ENCODE measurements at regions not wholly inside any gene's neighbourhood (a gene's known extent, or its start where the extent isn't known, plus 50 kb on each side); places are given as distances from the start of the nearest gene placed in this dataset.

DNA sequence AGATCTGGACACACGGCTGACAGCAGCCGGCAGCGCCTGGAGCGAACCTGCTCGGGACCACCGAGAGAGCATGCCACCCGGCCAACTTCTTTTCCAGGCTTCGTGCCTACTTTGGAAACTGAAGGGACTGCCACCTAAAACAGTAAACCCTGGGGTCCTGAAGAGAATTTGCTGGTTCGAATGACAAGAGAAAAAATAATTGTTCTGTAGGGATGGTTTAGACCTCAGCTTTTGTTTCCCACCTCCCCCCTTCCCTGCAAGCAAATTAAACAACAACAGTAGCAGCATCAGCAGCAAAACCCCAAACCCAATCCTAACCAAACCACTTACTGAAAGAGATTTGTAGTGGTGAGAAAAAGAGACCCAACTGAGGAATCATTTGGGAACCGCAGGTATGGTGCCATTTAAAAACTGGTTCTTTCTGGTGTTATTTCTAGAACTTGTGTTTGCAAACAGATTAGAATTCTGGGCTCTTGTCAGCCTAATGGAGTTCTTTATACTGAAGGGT lies 105.6 kb downstream of the LEPR start:
- Histone ChIP-seq H3K27me3 (ENCODE audit: control insufficient read depth in 2 of 2, insufficient read depth in 2 of 2, low read length in 2 of 2) (peaks cover 2 to 12% of the 10 kb centered on the region in 2 donors), H3K9ac (ENCODE audit: low read depth in 1 of 2, low read length in 2 of 2) (no peak overlapping the region), H3K4me3 (ENCODE audit: low read length in 2 of 2) (peak overlapping the region in 1 of 2 donors; percentile 38), H3K36me3 (ENCODE audit: control insufficient read depth in 2 of 2, insufficient read depth in 2 of 2, low read length in 2 of 2) (no peaks in the 10 kb centered on the region), H3K27ac (ENCODE audit: low read depth in 2 of 2, low read length in 2 of 2) (no peak overlapping the region), H3K4me1 (ENCODE audit: control insufficient read depth in 2 of 2, insufficient read depth in 2 of 2, low read length in 2 of 2) (no peaks in the 10 kb centered on the region), H3K9me3 (ENCODE audit: control insufficient read depth in 2 of 2, low read length in 2 of 2) (no peaks in the 10 kb centered on the region)

DNA sequence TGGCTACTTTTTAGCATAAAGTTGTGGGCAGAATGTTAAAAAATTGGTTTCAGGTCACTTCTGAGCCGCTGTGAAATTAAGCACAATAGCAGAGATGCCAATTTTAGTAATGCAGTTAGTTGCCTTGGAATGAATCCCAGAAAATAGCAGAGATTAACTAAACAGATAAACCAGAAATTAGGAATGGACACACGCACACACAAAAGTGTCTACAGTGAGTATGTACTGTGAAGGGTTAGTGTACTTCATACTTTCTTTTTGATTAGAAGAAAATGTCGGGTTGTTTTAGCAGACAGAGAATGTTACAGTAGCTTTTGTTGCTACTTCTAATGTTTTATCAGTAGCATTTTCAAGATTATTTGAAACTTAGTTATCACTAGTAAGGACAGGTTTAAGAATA lies 106.7 kb downstream of the LEPR start:
- H3K4me3 ChIP-seq (ENCODE audit: low read length in 2 of 2), result no peak overlapping the region
- H3K27ac ChIP-seq (ENCODE audit: low read depth in 2 of 2, low read length in 2 of 2), result no peak overlapping the region
- no peaks in the 10 kb centered on the region for H3K36me3 ChIP-seq (ENCODE audit: control insufficient read depth in 2 of 2, insufficient read depth in 2 of 2, low read length in 2 of 2)
- H3K4me1 ChIP-seq (ENCODE audit: control insufficient read depth in 2 of 2, insufficient read depth in 2 of 2, low read length in 2 of 2), result no peaks in the 10 kb centered on the region
- H3K9ac ChIP-seq (ENCODE audit: low read depth in 1 of 2, low read length in 2 of 2), result no peak overlapping the region
- H3K9me3 ChIP-seq (ENCODE audit: control insufficient read depth in 2 of 2, low read length in 2 of 2), result no peaks in the 10 kb centered on the region
- H3K27me3 ChIP-seq (ENCODE audit: control insufficient read depth in 2 of 2, insufficient read depth in 2 of 2, low read length in 2 of 2), result peaks cover 2 to 12% of the 10 kb centered on the region in 2 donors

DNA sequence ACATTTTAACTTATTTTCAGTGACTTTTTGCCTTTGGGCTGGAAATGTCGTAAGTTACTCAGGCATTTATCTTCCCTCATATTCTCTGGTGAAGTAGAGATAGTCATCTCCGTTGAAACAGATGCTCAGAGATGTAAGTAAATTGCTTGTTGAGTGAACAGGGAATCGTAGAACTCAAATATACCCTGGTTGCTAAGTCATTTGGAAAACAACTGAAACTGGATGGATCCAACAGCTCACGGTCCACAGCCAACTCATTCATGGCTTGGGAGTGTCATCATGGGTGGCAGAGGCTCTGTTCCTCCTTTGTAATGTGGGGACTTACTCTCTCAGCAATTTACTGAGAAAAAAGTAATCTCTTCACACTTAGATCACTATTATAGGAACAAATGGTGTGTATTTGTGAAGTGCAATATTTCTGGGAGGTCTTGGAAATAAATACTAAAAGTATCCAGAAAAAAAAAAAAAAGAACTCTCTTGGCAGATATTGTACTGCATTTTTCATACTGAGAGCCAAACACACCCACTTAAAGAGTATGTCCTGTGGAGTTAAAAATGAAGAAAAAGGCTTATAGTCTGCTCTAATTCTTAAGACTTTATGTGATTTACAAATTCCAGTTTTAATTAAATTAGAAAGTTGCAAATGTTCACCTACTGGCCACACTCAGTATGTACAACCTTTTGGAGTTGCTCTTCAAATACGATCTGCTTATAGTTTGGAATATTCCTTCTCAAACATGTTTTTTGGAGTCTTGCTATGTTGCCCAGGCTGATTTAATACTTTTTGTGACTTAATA lies 107.4 kb downstream of the LEPR start:
- Histone ChIP-seq H3K27ac (ENCODE audit: low read depth in 2 of 2, low read length in 2 of 2) (no peak overlapping the region), H3K4me3 (ENCODE audit: low read length in 2 of 2) (no peak overlapping the region), H3K36me3 (ENCODE audit: control insufficient read depth in 2 of 2, insufficient read depth in 2 of 2, low read length in 2 of 2) (no peaks in the 10 kb centered on the region), H3K9ac (ENCODE audit: low read depth in 1 of 2, low read length in 2 of 2) (no peak overlapping the region), H3K9me3 (ENCODE audit: control insufficient read depth in 2 of 2, low read length in 2 of 2) (no peaks in the 10 kb centered on the region), H3K27me3 (ENCODE audit: control insufficient read depth in 2 of 2, insufficient read depth in 2 of 2, low read length in 2 of 2) (peaks cover 2 to 12% of the 10 kb centered on the region in 2 donors), H3K4me1 (ENCODE audit: control insufficient read depth in 2 of 2, insufficient read depth in 2 of 2, low read length in 2 of 2) (no peaks in the 10 kb centered on the region)

DNA sequence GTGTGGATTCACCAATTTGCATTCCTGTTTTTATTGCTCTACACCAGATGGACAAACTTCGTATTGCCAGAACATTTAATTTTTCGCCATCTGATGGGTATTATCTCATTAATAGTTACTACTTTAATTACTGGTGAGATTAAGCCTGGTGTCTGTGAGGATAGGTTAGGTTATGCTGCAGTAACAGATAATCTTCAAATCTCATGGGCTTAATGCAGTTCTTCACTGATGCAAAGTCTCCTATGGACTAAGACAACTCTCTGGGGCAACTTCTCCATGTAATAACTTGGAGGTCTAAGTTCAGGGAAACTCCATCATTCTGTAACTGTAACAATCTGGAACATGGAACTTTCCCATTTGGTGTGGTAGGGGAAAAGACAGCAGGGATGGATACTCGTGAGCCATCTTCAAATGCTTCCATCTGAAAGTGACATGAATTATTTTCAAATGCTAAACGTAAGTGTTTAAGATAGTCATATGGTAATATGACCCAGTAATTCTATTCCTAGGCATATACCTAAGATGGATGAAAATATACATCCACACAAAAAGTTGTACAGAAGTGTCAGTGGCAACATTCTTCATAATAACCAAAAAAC lies 111.6 kb downstream of the LEPR start:
- Histone ChIP-seq H3K9me3 (ENCODE audit: control insufficient read depth in 2 of 2, low read length in 2 of 2) (no peaks in the 10 kb centered on the region), H3K36me3 (ENCODE audit: control insufficient read depth in 2 of 2, insufficient read depth in 2 of 2, low read length in 2 of 2) (no peaks in the 10 kb centered on the region), H3K9ac (ENCODE audit: low read depth in 1 of 2, low read length in 2 of 2) (no peak overlapping the region)

DNA sequence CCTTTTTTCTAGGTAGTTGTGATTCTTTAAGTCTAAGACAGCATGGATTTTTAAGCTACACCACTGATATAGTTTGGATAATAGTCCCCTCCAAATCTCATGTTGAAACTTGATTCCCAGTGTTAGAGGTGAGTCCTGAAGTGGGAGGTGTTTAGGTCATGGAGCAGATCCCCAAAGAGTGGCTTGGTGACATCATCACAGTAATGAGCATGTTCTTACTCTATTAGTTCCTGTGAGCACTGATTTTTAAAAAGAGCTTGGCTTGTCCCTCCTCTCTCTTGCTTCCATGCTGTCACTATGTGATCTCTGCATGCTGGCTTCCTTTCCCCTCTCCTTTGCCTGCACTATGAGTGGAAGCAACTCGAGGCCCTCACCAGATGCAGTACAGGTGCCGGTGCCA lies 115.5 kb downstream of the LEPR start:
- Histone ChIP-seq H3K4me3 (ENCODE audit: low read length in 2 of 2) (no peak overlapping the region), H3K9me3 (ENCODE audit: control insufficient read depth in 2 of 2, low read length in 2 of 2) (no peaks in the 10 kb centered on the region), H3K36me3 (ENCODE audit: control insufficient read depth in 2 of 2, insufficient read depth in 2 of 2, low read length in 2 of 2) (no peaks in the 10 kb centered on the region), H3K9ac (ENCODE audit: low read depth in 1 of 2, low read length in 2 of 2) (no peak overlapping the region), H3K27me3 (ENCODE audit: control insufficient read depth in 2 of 2, insufficient read depth in 2 of 2, low read length in 2 of 2) (no peaks in the 10 kb centered on the region), H3K27ac (ENCODE audit: low read depth in 2 of 2, low read length in 2 of 2) (no peak overlapping the region), H3K4me1 (ENCODE audit: control insufficient read depth in 2 of 2, insufficient read depth in 2 of 2, low read length in 2 of 2) (no peaks in the 10 kb centered on the region)

More for the DNA sequence above, 111.6 kb downstream of the LEPR start:
- no peak overlapping the region for H3K27ac ChIP-seq (ENCODE audit: low read depth in 2 of 2, low read length in 2 of 2)
- H3K4me3 ChIP-seq (ENCODE audit: low read length in 2 of 2), result no peak overlapping the region
- no peaks in the 10 kb centered on the region for H3K4me1 ChIP-seq (ENCODE audit: control insufficient read depth in 2 of 2, insufficient read depth in 2 of 2, low read length in 2 of 2)
- H3K27me3 ChIP-seq (ENCODE audit: control insufficient read depth in 2 of 2, insufficient read depth in 2 of 2, low read length in 2 of 2), result no peaks in the 10 kb centered on the region

DNA sequence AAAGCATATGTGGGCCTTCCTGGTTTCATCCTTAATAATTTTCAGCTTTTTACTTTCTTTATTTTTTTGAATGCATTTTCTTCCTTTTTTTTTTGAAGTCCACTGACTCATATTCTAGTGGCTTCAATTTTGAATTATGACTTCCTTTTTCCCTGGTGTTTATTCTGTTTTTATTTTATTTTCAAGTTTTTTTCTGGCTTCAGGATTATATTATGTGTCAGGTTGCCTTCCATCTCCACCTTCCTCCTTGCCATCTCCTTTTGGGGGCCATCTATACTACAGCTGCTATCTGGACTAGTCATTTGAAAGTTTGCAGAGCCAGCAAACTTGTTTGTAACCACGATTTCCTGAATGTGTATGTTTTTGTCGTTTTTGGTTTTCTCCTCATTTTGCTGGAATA lies 117.6 kb downstream of the LEPR start:
- Histone ChIP-seq H3K4me3 (ENCODE audit: low read length in 2 of 2) (no peak overlapping the region), H3K27me3 (ENCODE audit: control insufficient read depth in 2 of 2, insufficient read depth in 2 of 2, low read length in 2 of 2) (no peaks in the 10 kb centered on the region), H3K9me3 (ENCODE audit: control insufficient read depth in 2 of 2, low read length in 2 of 2) (no peaks in the 10 kb centered on the region), H3K4me1 (ENCODE audit: control insufficient read depth in 2 of 2, insufficient read depth in 2 of 2, low read length in 2 of 2) (no peaks in the 10 kb centered on the region), H3K27ac (ENCODE audit: low read depth in 2 of 2, low read length in 2 of 2) (no peak overlapping the region), H3K36me3 (ENCODE audit: control insufficient read depth in 2 of 2, insufficient read depth in 2 of 2, low read length in 2 of 2) (no peaks in the 10 kb centered on the region), H3K9ac (ENCODE audit: low read depth in 1 of 2, low read length in 2 of 2) (no peak overlapping the region)

DNA sequence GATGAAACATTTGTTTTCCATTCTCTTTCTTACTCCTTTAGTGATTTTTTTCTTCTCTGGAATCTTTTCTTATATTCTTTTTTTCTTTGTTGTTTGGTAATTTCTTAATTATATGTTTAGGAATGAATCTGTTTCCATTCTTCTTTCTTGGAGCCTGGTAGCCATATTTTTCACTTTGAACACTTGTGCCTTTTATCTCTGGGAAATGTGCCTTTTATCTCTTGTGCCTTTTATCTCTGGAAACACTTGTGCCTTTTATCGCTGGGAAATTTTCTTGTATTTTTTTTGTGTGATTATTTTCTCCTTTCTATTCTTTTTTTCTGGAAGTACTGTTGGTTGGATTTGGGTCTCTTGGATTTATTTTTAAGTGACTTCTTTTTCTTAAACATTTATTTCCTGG lies 118.2 kb downstream of the LEPR start:
- H3K9ac ChIP-seq (ENCODE audit: low read depth in 1 of 2, low read length in 2 of 2), result no peak overlapping the region
- no peak overlapping the region for H3K4me3 ChIP-seq (ENCODE audit: low read length in 2 of 2)
- no peak overlapping the region for H3K27ac ChIP-seq (ENCODE audit: low read depth in 2 of 2, low read length in 2 of 2)
- no peaks in the 10 kb centered on the region for H3K4me1 ChIP-seq (ENCODE audit: control insufficient read depth in 2 of 2, insufficient read depth in 2 of 2, low read length in 2 of 2)
- no peaks in the 10 kb centered on the region for H3K27me3 ChIP-seq (ENCODE audit: control insufficient read depth in 2 of 2, insufficient read depth in 2 of 2, low read length in 2 of 2)
- no peaks in the 10 kb centered on the region for H3K9me3 ChIP-seq (ENCODE audit: control insufficient read depth in 2 of 2, low read length in 2 of 2)
- H3K36me3 ChIP-seq (ENCODE audit: control insufficient read depth in 2 of 2, insufficient read depth in 2 of 2, low read length in 2 of 2), result no peaks in the 10 kb centered on the region

DNA sequence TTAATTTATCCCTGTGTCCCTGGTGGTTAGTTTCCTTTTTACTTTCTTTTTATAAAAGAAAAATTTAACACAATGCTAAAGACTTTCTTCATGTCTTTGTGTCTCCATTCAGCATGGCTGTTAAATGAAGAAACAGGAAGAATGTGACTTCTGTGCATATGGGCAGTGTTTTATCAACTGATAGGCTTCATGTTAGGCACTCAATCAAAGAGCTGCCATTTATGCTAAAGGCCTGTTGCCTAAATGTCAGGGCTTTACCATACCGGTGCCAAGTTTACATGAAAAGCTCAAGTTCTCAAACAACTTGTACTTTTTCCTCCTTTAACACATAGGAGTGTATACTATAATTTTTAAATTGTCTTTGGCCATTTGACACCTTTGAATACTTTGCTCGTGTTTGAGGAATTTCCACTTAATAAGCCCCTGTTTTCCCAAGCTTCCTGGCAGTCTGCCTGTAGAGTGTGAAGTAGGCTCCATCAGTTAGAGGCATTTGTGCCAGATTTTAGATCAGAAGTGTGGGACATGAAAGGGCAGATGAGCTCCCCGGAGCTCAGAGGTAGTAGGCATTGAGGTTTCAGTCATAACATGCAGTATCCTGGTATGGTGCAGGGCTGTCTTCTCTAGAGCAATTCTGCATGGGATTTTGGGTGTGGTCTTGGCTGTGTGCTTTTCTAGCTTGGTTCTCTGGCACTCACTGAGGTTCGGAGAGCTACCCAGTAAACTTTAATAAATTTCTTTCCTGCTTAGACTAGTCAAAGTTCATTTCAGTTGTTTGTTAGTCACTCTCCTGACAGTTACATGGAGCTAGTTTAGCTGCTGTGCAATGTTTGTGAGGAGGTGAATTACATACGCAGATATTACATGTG lies 119.0 kb downstream of the LEPR start:
- Histone ChIP-seq H3K9ac (ENCODE audit: low read depth in 1 of 2, low read length in 2 of 2) (no peak overlapping the region), H3K9me3 (ENCODE audit: control insufficient read depth in 2 of 2, low read length in 2 of 2) (no peaks in the 10 kb centered on the region), H3K27me3 (ENCODE audit: control insufficient read depth in 2 of 2, insufficient read depth in 2 of 2, low read length in 2 of 2) (no peaks in the 10 kb centered on the region), H3K4me1 (ENCODE audit: control insufficient read depth in 2 of 2, insufficient read depth in 2 of 2, low read length in 2 of 2) (no peaks in the 10 kb centered on the region), H3K4me3 (ENCODE audit: low read length in 2 of 2) (no peak overlapping the region), H3K27ac (ENCODE audit: low read depth in 2 of 2, low read length in 2 of 2) (no peak overlapping the region), H3K36me3 (ENCODE audit: control insufficient read depth in 2 of 2, insufficient read depth in 2 of 2, low read length in 2 of 2) (no peaks in the 10 kb centered on the region)

DNA sequence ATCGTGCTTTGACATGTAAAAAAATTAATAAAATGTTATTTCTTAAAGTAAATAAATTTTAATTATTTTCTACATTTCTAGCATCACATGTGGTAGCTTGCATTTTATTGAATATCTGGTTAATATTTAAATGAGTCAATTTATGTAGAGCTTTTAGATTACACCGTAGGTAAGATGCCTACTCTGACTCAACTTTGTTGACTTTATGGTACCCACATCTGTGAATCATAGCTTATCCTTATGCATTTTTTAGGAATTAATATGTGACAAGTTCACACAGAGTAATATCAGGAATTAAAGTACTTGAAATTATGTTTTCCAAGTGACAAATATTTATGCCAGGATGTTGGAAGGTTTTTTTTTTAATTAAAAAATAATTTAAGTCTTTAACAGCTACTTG lies 120.7 kb downstream of the LEPR start:
- no peak overlapping the region for H3K9ac ChIP-seq (ENCODE audit: low read depth in 1 of 2, low read length in 2 of 2)
- H3K4me1 ChIP-seq (ENCODE audit: control insufficient read depth in 2 of 2, insufficient read depth in 2 of 2, low read length in 2 of 2), result no peaks in the 10 kb centered on the region
- no peak overlapping the region for H3K27ac ChIP-seq (ENCODE audit: low read depth in 2 of 2, low read length in 2 of 2)
- H3K4me3 ChIP-seq (ENCODE audit: low read length in 2 of 2), result no peak overlapping the region
- H3K9me3 ChIP-seq (ENCODE audit: control insufficient read depth in 2 of 2, low read length in 2 of 2), result no peaks in the 10 kb centered on the region
- H3K36me3 ChIP-seq (ENCODE audit: control insufficient read depth in 2 of 2, insufficient read depth in 2 of 2, low read length in 2 of 2), result no peaks in the 10 kb centered on the region
- no peaks in the 10 kb centered on the region for H3K27me3 ChIP-seq (ENCODE audit: control insufficient read depth in 2 of 2, insufficient read depth in 2 of 2, low read length in 2 of 2)

DNA sequence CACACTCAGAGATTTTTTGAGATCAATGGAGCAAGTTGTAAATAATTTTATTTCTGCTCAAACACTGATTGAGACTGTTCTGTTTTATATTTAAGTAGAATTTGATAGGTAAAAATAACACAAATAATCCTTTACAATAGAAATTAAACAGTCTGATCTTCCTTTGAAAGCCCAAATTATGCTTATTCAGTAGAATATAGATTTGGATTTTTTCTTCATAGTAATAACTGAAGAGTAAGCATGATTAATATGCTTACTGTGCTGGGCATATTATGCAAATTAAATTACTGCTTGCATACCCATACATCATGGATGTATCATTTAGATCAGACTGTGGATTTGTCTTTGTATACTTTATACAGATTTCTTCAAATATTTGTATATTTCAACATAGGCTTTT lies 121.4 kb downstream of the LEPR start:
- H3K27ac ChIP-seq (ENCODE audit: low read depth in 2 of 2, low read length in 2 of 2), result no peak overlapping the region
- no peaks in the 10 kb centered on the region for H3K27me3 ChIP-seq (ENCODE audit: control insufficient read depth in 2 of 2, insufficient read depth in 2 of 2, low read length in 2 of 2)
- H3K9me3 ChIP-seq (ENCODE audit: control insufficient read depth in 2 of 2, low read length in 2 of 2), result no peaks in the 10 kb centered on the region
- H3K9ac ChIP-seq (ENCODE audit: low read depth in 1 of 2, low read length in 2 of 2), result no peak overlapping the region
- H3K4me1 ChIP-seq (ENCODE audit: control insufficient read depth in 2 of 2, insufficient read depth in 2 of 2, low read length in 2 of 2), result no peaks in the 10 kb centered on the region
- no peak overlapping the region for H3K4me3 ChIP-seq (ENCODE audit: low read length in 2 of 2)
- no peaks in the 10 kb centered on the region for H3K36me3 ChIP-seq (ENCODE audit: control insufficient read depth in 2 of 2, insufficient read depth in 2 of 2, low read length in 2 of 2)
